ENCODE measurements at regions not wholly inside any gene's neighbourhood (a gene's known extent, or its start where the extent isn't known, plus 50 kb on each side); places are given as distances from the start of the nearest gene placed in this dataset.
"Not testable (repeated sequence)": the region's sequence is repeated elsewhere in the genome, so short reads cannot be mapped to it uniquely, and the experiment has no call there.

DNA sequence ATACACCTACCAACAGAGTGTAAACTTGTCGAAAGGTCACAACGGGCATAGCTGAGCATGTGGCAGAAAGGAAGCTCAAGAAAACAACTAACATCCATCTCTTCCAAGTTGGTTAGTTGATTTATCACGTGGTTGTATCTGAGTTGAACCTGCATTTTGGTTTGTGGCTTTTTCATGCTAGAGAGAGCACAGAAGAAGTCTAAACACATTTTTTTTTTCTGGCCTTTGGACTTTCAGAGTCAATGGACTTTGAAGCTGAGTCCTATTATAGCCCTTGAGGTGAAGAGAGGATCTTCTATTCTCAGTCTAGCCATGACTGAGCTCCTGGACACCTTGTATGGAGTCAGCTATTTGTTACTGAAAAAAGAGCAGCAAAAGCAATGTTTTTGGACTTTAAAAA, 150.6 kb upstream of the TRPC5 start:
- Histone ChIP-seq H3K9me3 (ENCODE audit: control insufficient read depth, insufficient read depth, low read length) (no peaks in the 10 kb centered on the region), H2AK5ac (ENCODE audit: low read depth, low read length) (no peak overlapping the region), H3K36me3 (ENCODE audit: control insufficient read depth, insufficient read depth, low read length) (no peaks in the 10 kb centered on the region), H3K4me3 (ENCODE audit: insufficient read depth, low read depth, low read length) (no peak overlapping the region), H3K14ac (replicated peaks; ENCODE audit: low read depth, low read length) (no peak overlapping the region), H2AFZ (replicated peaks; ENCODE audit: low read length, poor library complexity) (no peak overlapping the region), H3K79me1 (ENCODE audit: low read depth in 1 of 2, low read length in 2 of 2) (no peaks in the 10 kb centered on the region), H4K20me1 (ENCODE audit: insufficient read depth, low read length) (no peaks in the 10 kb centered on the region), H3K9ac (ENCODE audit: low read depth, low read length) (no peak overlapping the region), H4K5ac (ENCODE audit: low read depth, low read length) (no peak overlapping the region), H2BK15ac (ENCODE audit: low read depth, low read length) (no peak overlapping the region), H3K4me1 (ENCODE audit: control insufficient read depth, insufficient read depth, low read length) (no peaks in the 10 kb centered on the region), H2BK20ac (ENCODE audit: low read depth, low read length) (no peak overlapping the region), H2BK120ac (ENCODE audit: low read depth, low read length) (no peak overlapping the region), H3K9me1 (ENCODE audit: insufficient read depth, low read length) (no peaks in the 10 kb centered on the region), H3K27ac (ENCODE audit: insufficient read depth, low read length) (no peak overlapping the region), H3K23ac (ENCODE audit: low read depth, low read length) (no peak overlapping the region), H3K4ac (ENCODE audit: low read depth, low read length) (no peak overlapping the region), H2AK9ac (replicated peaks; ENCODE audit: low read depth, low read length, poor library complexity) (no peak overlapping the region), H3K56ac (ENCODE audit: extremely low read depth, insufficient read depth, low read length) (no peak overlapping the region), H4K91ac (ENCODE audit: insufficient read depth, low read depth, low read length) (no peak overlapping the region), H3K4me2 (ENCODE audit: low read depth, low read length) (no peak overlapping the region), H4K8ac (ENCODE audit: low read depth in 2 of 2, low read length in 2 of 2) (no peak overlapping the region), H3K18ac (ENCODE audit: low read depth, low read length) (no peak overlapping the region), H2BK5ac (ENCODE audit: low read depth, low read length, poor library complexity, severe bottlenecking) (no peak overlapping the region), H3K27me3 (ENCODE audit: control insufficient read depth, insufficient read depth, low read length) (no peaks in the 10 kb centered on the region)
- in situ Hi-C loops (cut with MboI; ENCODE audit: low sequenced_read_pairs) (no loop called here), dilution Hi-C loops (cut with HindIII; ENCODE audit: low sequenced_read_pairs, unreplicated experiment) (no loop called here), intact Hi-C loops (cut with micrococcal nuclease) (no loop called here)
- DNase-seq (no peak), ATAC-seq (ENCODE audit: low read depth) (no peak)
- WGBS, 2 experiments (ENCODE audit: extremely low coverage in 2 of 2, insufficient read length in 1 of 2) = no CpG with 5 or more reads among the region's 3 CpGs
- TF ChIP-seq, protein P1, sequence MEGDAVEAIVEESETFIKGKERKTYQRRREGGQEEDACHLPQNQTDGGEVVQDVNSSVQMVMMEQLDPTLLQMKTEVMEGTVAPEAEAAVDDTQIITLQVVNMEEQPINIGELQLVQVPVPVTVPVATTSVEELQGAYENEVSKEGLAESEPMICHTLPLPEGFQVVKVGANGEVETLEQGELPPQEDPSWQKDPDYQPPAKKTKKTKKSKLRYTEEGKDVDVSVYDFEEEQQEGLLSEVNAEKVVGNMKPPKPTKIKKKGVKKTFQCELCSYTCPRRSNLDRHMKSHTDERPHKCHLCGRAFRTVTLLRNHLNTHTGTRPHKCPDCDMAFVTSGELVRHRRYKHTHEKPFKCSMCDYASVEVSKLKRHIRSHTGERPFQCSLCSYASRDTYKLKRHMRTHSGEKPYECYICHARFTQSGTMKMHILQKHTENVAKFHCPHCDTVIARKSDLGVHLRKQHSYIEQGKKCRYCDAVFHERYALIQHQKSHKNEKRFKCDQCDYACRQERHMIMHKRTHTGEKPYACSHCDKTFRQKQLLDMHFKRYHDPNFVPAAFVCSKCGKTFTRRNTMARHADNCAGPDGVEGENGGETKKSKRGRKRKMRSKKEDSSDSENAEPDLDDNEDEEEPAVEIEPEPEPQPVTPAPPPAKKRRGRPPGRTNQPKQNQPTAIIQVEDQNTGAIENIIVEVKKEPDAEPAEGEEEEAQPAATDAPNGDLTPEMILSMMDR (conservative IDR thresholded peaks at IDR 0.05; ENCODE audit: low read depth, low read length) = no peak
- TF ChIP-seq RFX5 (IDR thresholded peaks at IDR 0.05; ENCODE audit: low read depth, low read length) (no peak), MAZ (IDR thresholded peaks at IDR 0.05; ENCODE audit: borderline replicate concordance, low read depth, low read length) (no peak)
- no TSS peak for BruUV-seq (replicated peaks)
- POLR2A ChIA-PET (ENCODE audit: unreplicated experiment) = no interaction called here
- CTCF ChIA-PET = interaction anchor here (0.5 kb wide), 1 partner anchor 333 kb away, joined by 3 read pairs; no protein-coding TSS in a partner anchor

DNA sequence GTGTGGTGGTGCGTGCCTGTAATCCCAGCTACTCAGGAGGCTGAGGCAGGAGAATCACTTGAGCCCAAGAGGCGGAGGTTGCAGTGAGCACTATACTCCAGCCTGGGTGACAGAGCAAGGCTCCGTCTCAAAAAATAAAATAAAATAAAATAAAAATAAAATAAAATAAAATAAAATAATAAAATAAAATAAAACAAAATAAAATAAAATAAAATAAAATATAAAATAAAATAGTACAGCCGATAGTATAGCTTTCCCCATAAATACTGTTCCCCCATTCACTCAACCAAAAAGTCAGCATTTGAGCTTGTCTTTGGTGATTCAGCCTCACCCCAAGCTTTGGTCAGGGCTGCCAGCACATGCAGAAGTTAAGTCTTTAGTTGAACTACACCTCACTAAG, 144.2 kb upstream of the TRPC5 start:
- H4K8ac ChIP-seq (ENCODE audit: low read depth in 2 of 2, low read length in 2 of 2); intact Hi-C loops (cut with micrococcal nuclease); H2AK9ac ChIP-seq (replicated peaks; ENCODE audit: low read depth, low read length, poor library complexity); H3K23ac ChIP-seq (ENCODE audit: low read depth, low read length); H3K9me1 ChIP-seq (ENCODE audit: insufficient read depth, low read length); H3K36me3 ChIP-seq (ENCODE audit: control insufficient read depth, insufficient read depth, low read length); H3K4me1 ChIP-seq (ENCODE audit: control insufficient read depth, insufficient read depth, low read length); H3K27ac ChIP-seq (ENCODE audit: insufficient read depth, low read length); in situ Hi-C loops (cut with MboI; ENCODE audit: low sequenced_read_pairs); H2AK5ac ChIP-seq (ENCODE audit: low read depth, low read length); ATAC-seq (ENCODE audit: low read depth); H3K18ac ChIP-seq (ENCODE audit: low read depth, low read length); H3K4me3 ChIP-seq (ENCODE audit: insufficient read depth, low read depth, low read length); H3K9me3 ChIP-seq (ENCODE audit: control insufficient read depth, insufficient read depth, low read length); H3K4ac ChIP-seq (ENCODE audit: low read depth, low read length); H2BK20ac ChIP-seq (ENCODE audit: low read depth, low read length); H4K91ac ChIP-seq (ENCODE audit: insufficient read depth, low read depth, low read length); H2BK120ac ChIP-seq (ENCODE audit: low read depth, low read length); DNase-seq; CTCF ChIA-PET; BruUV-seq (replicated peaks); H2BK5ac ChIP-seq (ENCODE audit: low read depth, low read length, poor library complexity, severe bottlenecking); H3K4me2 ChIP-seq (ENCODE audit: low read depth, low read length); H2AFZ ChIP-seq (replicated peaks; ENCODE audit: low read length, poor library complexity); H4K5ac ChIP-seq (ENCODE audit: low read depth, low read length); H3K9ac ChIP-seq (ENCODE audit: low read depth, low read length); H4K20me1 ChIP-seq (ENCODE audit: insufficient read depth, low read length); dilution Hi-C loops (cut with HindIII; ENCODE audit: low sequenced_read_pairs, unreplicated experiment); H2BK15ac ChIP-seq (ENCODE audit: low read depth, low read length); POLR2A ChIA-PET (ENCODE audit: unreplicated experiment); H3K56ac ChIP-seq (ENCODE audit: extremely low read depth, insufficient read depth, low read length); H3K27me3 ChIP-seq (ENCODE audit: control insufficient read depth, insufficient read depth, low read length); H3K14ac ChIP-seq (replicated peaks; ENCODE audit: low read depth, low read length); H3K79me1 ChIP-seq (ENCODE audit: low read depth in 1 of 2, low read length in 2 of 2): not testable (repeated sequence)
- WGBS, 2 experiments (ENCODE audit: extremely low coverage in 2 of 2, insufficient read length in 1 of 2) = no CpG with 5 or more reads among the region's 4 CpGs
